ENCODE measurements at regions not wholly inside any gene's neighbourhood (a gene's known extent, or its start where the extent isn't known, plus 50 kb on each side); places are given as distances from the start of the nearest gene placed in this dataset.
"Not testable (repeated sequence)": the region's sequence is repeated elsewhere in the genome, so short reads cannot be mapped to it uniquely, and the experiment has no call there.

GRCh38 chr2:128514555-128514955 is 195.9 kb upstream of the HS6ST1 start:
- DNase-seq: no peak

GRCh38 chr2:128516938-128517337 is 198.3 kb upstream of the HS6ST1 start:
- no peak for DNase-seq

GRCh38 chr2:128519028-128519427 is 200.4 kb upstream of the HS6ST1 start:
- not testable (repeated sequence) for DNase-seq

GRCh38 chr2:128519517-128520215 is 201.0 kb upstream of the HS6ST1 start:
- no peak for DNase-seq

GRCh38 chr2:128520340-128520739 is 201.7 kb upstream of the HS6ST1 start:
- no peak for DNase-seq

- DNase-seq: no peak
These were observed 202.1 kb upstream of the HS6ST1 start for GRCh38 chr2:128520791-128521190.

GRCh38 chr2:128521482-128521881 is 202.8 kb upstream of the HS6ST1 start:
- DNase-seq: no peak

GRCh38 chr2:128522829-128523228 is 204.2 kb upstream of the HS6ST1 start:
- DNase-seq: no peak

GRCh38 chr2:128523457-128523856 is 204.8 kb upstream of the HS6ST1 start:
- DNase-seq: no peak

- DNase-seq: no peak
These were observed 205.5 kb upstream of the HS6ST1 start for GRCh38 chr2:128524183-128524582.

GRCh38 chr2:128525653-128526052 is 207.0 kb upstream of the HS6ST1 start:
- DNase-seq: no peak

- DNase-seq: no peak
These were observed 207.8 kb upstream of the HS6ST1 start for GRCh38 chr2:128526455-128526976.

GRCh38 chr2:128528133-128528532 is 209.5 kb upstream of the HS6ST1 start:
- no peak for DNase-seq

- DNase-seq: no peak
These were observed 211.4 kb upstream of the HS6ST1 start for GRCh38 chr2:128530025-128530573.

- DNase-seq: no peak
These were observed 213.2 kb upstream of the HS6ST1 start for GRCh38 chr2:128531856-128532255.

GRCh38 chr2:128533101-128533500 is 214.4 kb upstream of the HS6ST1 start:
- no peak for DNase-seq

GRCh38 chr2:128534688-128535392 is 216.2 kb upstream of the HS6ST1 start:
- no peak for DNase-seq

GRCh38 chr2:128535953-128536352 is 217.3 kb upstream of the HS6ST1 start:
- DNase-seq: no peak

GRCh38 chr2:128536925-128537620 is 218.4 kb upstream of the HS6ST1 start:
- DNase-seq: no peak

- no peak for DNase-seq
These were observed 219.0 kb upstream of the HS6ST1 start for GRCh38 chr2:128537646-128538045.

GRCh38 chr2:128538396-128538795 is 219.7 kb upstream of the HS6ST1 start:
- no peak for DNase-seq

- DNase-seq: no peak
These were observed 222.0 kb upstream of the HS6ST1 start for GRCh38 chr2:128540670-128541069.

- no peak for DNase-seq
These were observed 222.8 kb upstream of the HS6ST1 start for GRCh38 chr2:128541448-128541847.

All from CD4-positive, alpha-beta T cell treated with Interleukin-12 subunit alpha and Interleukin-12 subunit beta, for 1 hour (primary cell).